ENCODE measurements at regions not wholly inside any gene's neighbourhood (a gene's known extent, or its start where the extent isn't known, plus 50 kb on each side); places are given as distances from the start of the nearest gene placed in this dataset.

- TF ChIP-seq CTCF (IDR thresholded peaks at IDR 0.05; ENCODE audit: low read depth, low read length, missing input control) (no peak), JUND (IDR thresholded peaks at IDR 0.05) (no peak), SP1 (IDR thresholded peaks at IDR 0.05) (no peak), YY1 (IDR thresholded peaks at IDR 0.05) (no peak), RXRA (IDR thresholded peaks at IDR 0.05) (no peak)
Measured at GRCh38 chr5:107219993-107220392, 450.7 kb downstream of the EFNA5 start.

Data from liver (tissue), 3 donors.